Hepatocyte (in vitro differentiated cells): ENCODE measurements at regions not wholly inside any gene's neighbourhood (a gene's known extent, or its start where the extent isn't known, plus 50 kb on each side); places are given as distances from the start of the nearest gene placed in this dataset.
"Not testable (repeated sequence)": the region's sequence is repeated elsewhere in the genome, so short reads cannot be mapped to it uniquely, and the experiment has no call there.

ENCODE experiments used
- DNase-seq: peaks from one replicate; pipeline ENCODE4 v3.0.0-alpha.2; 2016; ENCODE audit warnings: low spot score
- H2AFZ ChIP-seq: fragments of 200-600 bp; sonication (generic); 2 replicates; pipeline ENCODE4 v1.6.0; 2016; ENCODE audit warnings: antibody characterized with exemption, mild to moderate bottlenecking
- H3K27ac ChIP-seq: fragments of 200-600 bp; sonication (generic); 2 replicates; pipeline ENCODE4 v1.5.1; 2016; ENCODE audit warnings: mild to moderate bottlenecking
- H3K27me3 ChIP-seq: fragments of 200-600 bp; sonication (generic); 2 replicates; pipeline ENCODE4 v1.6.1; 2016
- H3K36me3 ChIP-seq: fragments of 200-600 bp; sonication (generic); replicated peaks from 2 replicates; pipeline ENCODE4 v1.5.1; 2016; ENCODE audit warnings: low read depth; ENCODE audit not compliant: insufficient read depth
- H3K4me1 ChIP-seq: fragments of 200-600 bp; sonication (generic); 2 replicates; pipeline ENCODE4 v1.5.1; 2016; ENCODE audit warnings: mild to moderate bottlenecking, moderate library complexity; ENCODE audit not compliant: insufficient read depth
- H3K4me2 ChIP-seq: fragments of 200-600 bp; sonication (generic); 2 replicates; pipeline ENCODE4 v1.6.0; 2016
- H3K4me3 ChIP-seq: fragments of 200-600 bp; sonication (generic); 2 replicates; pipeline ENCODE4 v1.5.1; 2016; ENCODE audit warnings: mild to moderate bottlenecking
- H3K79me2 ChIP-seq: fragments of 200-600 bp; sonication (generic); 2 replicates; pipeline ENCODE4 v1.6.0; 2017; ENCODE audit warnings: mild to moderate bottlenecking
- H3K9me2 ChIP-seq: fragments of 200-600 bp; sonication (generic); replicated peaks from 2 replicates; pipeline ENCODE4 v1.6.0; 2017; ENCODE audit warnings: mild to moderate bottlenecking; ENCODE audit not compliant: insufficient read depth
- H3K9me3 ChIP-seq: fragments of 200-600 bp; sonication (generic); 2 replicates; pipeline ENCODE4 v1.5.1; 2016; ENCODE audit warnings: low read depth, mild to moderate bottlenecking
- H4K20me1 ChIP-seq: fragments of 200-600 bp; sonication (generic); 2 replicates; pipeline ENCODE4 v1.6.0; 2016; ENCODE audit warnings: mild to moderate bottlenecking; ENCODE audit not compliant: insufficient read depth, poor library complexity, severe bottlenecking
- CTCF ChIP-seq: fragments of 200-600 bp; sonication (generic); IDR thresholded peaks from 2 replicates; pipeline ENCODE4 v1.5.1; 2016; ENCODE audit warnings: antibody characterized with exemption, mild to moderate bottlenecking; ENCODE audit not compliant: poor library complexity
- EZH2 ChIP-seq: fragments of 200-600 bp; sonication (generic); IDR thresholded peaks from 2 replicates; pipeline ENCODE4 v1.6.1; 2016; ENCODE audit warnings: antibody characterized with exemption, mild to moderate bottlenecking, borderline replicate concordance
- EZH2phosphoT487 ChIP-seq: fragments of 200-600 bp; sonication (generic); IDR thresholded peaks from one replicate; pipeline ENCODE4 v1.6.1; 2018; ENCODE audit warnings: antibody characterized with exemption, mild to moderate bottlenecking, low read depth, moderate library complexity; ENCODE audit not compliant: unreplicated experiment, severe bottlenecking
- WGBS: methylation state at CpG from one replicate; pipeline ENCODE4 v1.1.6; 2016; ENCODE audit warnings: low lambda C conversion rate; ENCODE audit errors: missing lambda C conversion rate; 5-methylcytosine and 5-hydroxymethylcytosine counted together

GRCh38 chr4:10831727-10832408, 147.3 kb upstream of the CLNK start:
- Histone ChIP-seq H3K4me1 (no peaks in the 10 kb centered on the region), H4K20me1 (no peaks in the 10 kb centered on the region), H3K4me3 (no peak overlapping the region), H3K9me2 (no peaks in the 10 kb centered on the region), H3K27me3 (no peaks in the 10 kb centered on the region), H3K9me3 (no peaks in the 10 kb centered on the region), H2AFZ (no peak overlapping the region), H3K79me2 (no peaks in the 10 kb centered on the region), H3K4me2 (no peak overlapping the region), H3K36me3 (no peaks in the 10 kb centered on the region), H3K27ac (no peak overlapping the region)
- DNase-seq: no peak
- 90% methylated on average over 2 of the region's 2 CpGs for WGBS
- no peak for TF ChIP-seq EZH2
- TF ChIP-seq EZH2phosphoT487: no peak
- no peak for TF ChIP-seq CTCF

- not testable (repeated sequence) for H3K4me1 ChIP-seq, H2AFZ ChIP-seq, DNase-seq, H3K4me2 ChIP-seq, H3K36me3 ChIP-seq, H3K27ac ChIP-seq, H3K9me2 ChIP-seq, H4K20me1 ChIP-seq, H3K27me3 ChIP-seq, H3K79me2 ChIP-seq, H3K9me3 ChIP-seq, H3K4me3 ChIP-seq
- WGBS: 73% methylated on average over 19 of the region's 21 CpGs
Observed at GRCh38 chr4:10828918-10829538, 144.5 kb upstream of the CLNK start.

- H3K4me2 ChIP-seq: no peak overlapping the region
- no peaks in the 10 kb centered on the region for H4K20me1 ChIP-seq
- H3K36me3 ChIP-seq: no peaks in the 10 kb centered on the region
- no peaks in the 10 kb centered on the region for H3K9me3 ChIP-seq
- no peak overlapping the region for H3K27ac ChIP-seq
- H3K4me1 ChIP-seq: no peaks in the 10 kb centered on the region
- no peak overlapping the region for H2AFZ ChIP-seq
- WGBS: 92% methylated on average over 3 of the region's 3 CpGs
- no peaks in the 10 kb centered on the region for H3K79me2 ChIP-seq
- no peaks in the 10 kb centered on the region for H3K27me3 ChIP-seq
- H3K9me2 ChIP-seq: no peaks in the 10 kb centered on the region
- no peak for DNase-seq
- no peak overlapping the region for H3K4me3 ChIP-seq
- no peak for TF ChIP-seq EZH2
- TF ChIP-seq EZH2phosphoT487: no peak
- no peak for TF ChIP-seq CTCF
Observed at GRCh38 chr4:10821826-10822225, 137.3 kb upstream of the CLNK start.

- Histone ChIP-seq H3K27ac (no peak overlapping the region), H3K4me2 (no peak overlapping the region), H3K9me2 (no peaks in the 10 kb centered on the region), H2AFZ (no peak overlapping the region), H3K27me3 (no peaks in the 10 kb centered on the region), H3K9me3 (no peaks in the 10 kb centered on the region), H3K4me3 (no peak overlapping the region), H3K4me1 (no peaks in the 10 kb centered on the region), H4K20me1 (no peaks in the 10 kb centered on the region), H3K79me2 (no peaks in the 10 kb centered on the region), H3K36me3 (no peaks in the 10 kb centered on the region)
- 90% methylated on average over 8 of the region's 8 CpGs for WGBS
- no peak for DNase-seq
- TF ChIP-seq CTCF (no peak), EZH2phosphoT487 (no peak), EZH2 (no peak)
Observed at GRCh38 chr4:10816571-10816970, 132.0 kb upstream of the CLNK start.
